ENCODE measurements at regions not wholly inside any gene's neighbourhood (a gene's known extent, or its start where the extent isn't known, plus 50 kb on each side); places are given as distances from the start of the nearest gene placed in this dataset.

- TF ChIP-seq CTCF (IDR thresholded peaks at IDR 0.05; ENCODE audit: borderline replicate concordance, extremely low read depth, low read length, poor library complexity, severe bottlenecking) (no peak), EZH2 (IDR thresholded peaks at IDR 0.05; ENCODE audit: borderline replicate concordance, low read depth, low read length, severe bottlenecking) (no peak)
Observed at GRCh38 chr3:105228696-105229095, 138.0 kb upstream of the ALCAM start.
